ENCODE measurements at regions not wholly inside any gene's neighbourhood (a gene's known extent, or its start where the extent isn't known, plus 50 kb on each side); places are given as distances from the start of the nearest gene placed in this dataset.

DNA sequence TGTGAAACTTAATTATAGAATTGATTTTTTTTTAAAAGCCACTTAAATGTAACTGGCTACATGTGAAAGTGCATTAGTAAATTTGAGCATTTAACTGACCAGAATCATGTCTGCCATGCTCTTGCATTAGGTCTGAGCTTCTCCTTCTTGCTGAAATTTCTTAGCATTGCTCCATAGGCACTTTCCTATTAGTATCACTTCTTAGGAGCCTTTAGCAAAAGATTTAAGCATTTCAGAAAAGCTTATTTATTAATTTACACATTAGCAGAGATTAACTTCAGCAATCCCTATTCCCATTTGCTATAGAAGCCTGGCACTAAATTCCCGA is 211.0 kb downstream of the SNX18 start:
- TF ChIP-seq POLR2A (IDR thresholded peaks at IDR 0.05) = no peak
- TF ChIP-seq, protein P1, sequence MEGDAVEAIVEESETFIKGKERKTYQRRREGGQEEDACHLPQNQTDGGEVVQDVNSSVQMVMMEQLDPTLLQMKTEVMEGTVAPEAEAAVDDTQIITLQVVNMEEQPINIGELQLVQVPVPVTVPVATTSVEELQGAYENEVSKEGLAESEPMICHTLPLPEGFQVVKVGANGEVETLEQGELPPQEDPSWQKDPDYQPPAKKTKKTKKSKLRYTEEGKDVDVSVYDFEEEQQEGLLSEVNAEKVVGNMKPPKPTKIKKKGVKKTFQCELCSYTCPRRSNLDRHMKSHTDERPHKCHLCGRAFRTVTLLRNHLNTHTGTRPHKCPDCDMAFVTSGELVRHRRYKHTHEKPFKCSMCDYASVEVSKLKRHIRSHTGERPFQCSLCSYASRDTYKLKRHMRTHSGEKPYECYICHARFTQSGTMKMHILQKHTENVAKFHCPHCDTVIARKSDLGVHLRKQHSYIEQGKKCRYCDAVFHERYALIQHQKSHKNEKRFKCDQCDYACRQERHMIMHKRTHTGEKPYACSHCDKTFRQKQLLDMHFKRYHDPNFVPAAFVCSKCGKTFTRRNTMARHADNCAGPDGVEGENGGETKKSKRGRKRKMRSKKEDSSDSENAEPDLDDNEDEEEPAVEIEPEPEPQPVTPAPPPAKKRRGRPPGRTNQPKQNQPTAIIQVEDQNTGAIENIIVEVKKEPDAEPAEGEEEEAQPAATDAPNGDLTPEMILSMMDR (IDR thresholded peaks at IDR 0.05) = no peak

All from stomach (tissue), 4 donors.